Natural killer cell (primary cell): ENCODE measurements at regions not wholly inside any gene's neighbourhood (a gene's known extent, or its start where the extent isn't known, plus 50 kb on each side); places are given as distances from the start of the nearest gene placed in this dataset.

Source experiments
- ATAC-seq, 3 donors: fragments of 150-1000 bp in 2 of 3; fragments of 200-7000 bp in 1 of 3; cut with Tn5 transposase; 1 replicate in 1 of 3; 2 replicates in 2 of 3; pipeline ENCODE4 v1.10.0; 2021; ENCODE audit warnings: mild to moderate bottlenecking in 2 of 3, moderate library complexity in 2 of 3
- DNase-seq, 2 donors: peaks; one replicate each; pipeline versions ENCODE4 v3.0.0 to v3.0.0-alpha.2; 2013 to 2021; ENCODE audit warnings: mixed read lengths in 1 of 2
- H3K27ac ChIP-seq: one replicate; pipeline ENCODE4 v1.5.1; 2013; ENCODE audit warnings: mild to moderate bottlenecking, low read length
- H3K27me3 ChIP-seq: one replicate; pipeline ENCODE4 v1.6.1; 2013; ENCODE audit warnings: low read length; ENCODE audit not compliant: control insufficient read depth, insufficient read depth
- H3K36me3 ChIP-seq: one replicate; pipeline ENCODE4 v1.6.1; 2013; ENCODE audit warnings: low read length; ENCODE audit not compliant: control insufficient read depth, insufficient read depth
- H3K4me1 ChIP-seq: one replicate; pipeline ENCODE4 v1.6.1; 2013; ENCODE audit warnings: low read length; ENCODE audit not compliant: control insufficient read depth, insufficient read depth
- H3K4me3 ChIP-seq: one replicate; pipeline ENCODE4 v1.5.1; 2013; ENCODE audit warnings: low read length
- H3K9me3 ChIP-seq: one replicate; pipeline ENCODE4 v1.6.1; 2013; ENCODE audit warnings: low read length; ENCODE audit not compliant: control insufficient read depth, insufficient read depth
- H3K27ac Mint-ChIP-seq, 2 donors: one replicate each; pipeline ENCODE4 v1.8.0; 2022; ENCODE audit warnings: mild to moderate bottlenecking in 2 of 2, mixed read lengths in 2 of 2, moderate library complexity in 1 of 2
- H3K27me3 Mint-ChIP-seq, 2 donors: one replicate each; pipeline ENCODE4 v1.8.0; 2022; ENCODE audit warnings: low read depth in 2 of 2, mixed read lengths in 2 of 2
- H3K36me3 Mint-ChIP-seq: one replicate; pipeline ENCODE4 v1.8.0; 2022; ENCODE audit warnings: mixed read lengths
- H3K4me1 Mint-ChIP-seq, 2 donors: one replicate each; pipeline ENCODE4 v1.8.0; 2022; ENCODE audit warnings: mixed read lengths in 2 of 2
- H3K4me3 Mint-ChIP-seq: one replicate; pipeline ENCODE4 v1.8.0; 2022; ENCODE audit warnings: mild to moderate bottlenecking, moderate library complexity, mixed read lengths
- H3K9me3 Mint-ChIP-seq, 2 donors: one replicate each; pipeline ENCODE4 v1.8.0; 2022; ENCODE audit warnings: mixed read lengths in 2 of 2
- WGBS: methylation state at CpG from one replicate; pipeline ENCODE4 v1.1.7; 2013; ENCODE audit warnings: missing lambda C conversion rate; ENCODE audit not compliant: insufficient coverage; 5-methylcytosine and 5-hydroxymethylcytosine counted together
- intact Hi-C: fragments of 100-400 bp; cut with micrococcal nuclease; formaldehyde crosslinking; loops from one replicate; pipeline ENCODE4 v1.14.2; 2022
- TF ChIP-seq, protein P1 (sequence below): fragments of 200-600 bp; IDR thresholded peaks from one replicate; pipeline ENCODE4 v1.8.0; 2022; ENCODE audit warnings: antibody characterized with exemption

DNA sequence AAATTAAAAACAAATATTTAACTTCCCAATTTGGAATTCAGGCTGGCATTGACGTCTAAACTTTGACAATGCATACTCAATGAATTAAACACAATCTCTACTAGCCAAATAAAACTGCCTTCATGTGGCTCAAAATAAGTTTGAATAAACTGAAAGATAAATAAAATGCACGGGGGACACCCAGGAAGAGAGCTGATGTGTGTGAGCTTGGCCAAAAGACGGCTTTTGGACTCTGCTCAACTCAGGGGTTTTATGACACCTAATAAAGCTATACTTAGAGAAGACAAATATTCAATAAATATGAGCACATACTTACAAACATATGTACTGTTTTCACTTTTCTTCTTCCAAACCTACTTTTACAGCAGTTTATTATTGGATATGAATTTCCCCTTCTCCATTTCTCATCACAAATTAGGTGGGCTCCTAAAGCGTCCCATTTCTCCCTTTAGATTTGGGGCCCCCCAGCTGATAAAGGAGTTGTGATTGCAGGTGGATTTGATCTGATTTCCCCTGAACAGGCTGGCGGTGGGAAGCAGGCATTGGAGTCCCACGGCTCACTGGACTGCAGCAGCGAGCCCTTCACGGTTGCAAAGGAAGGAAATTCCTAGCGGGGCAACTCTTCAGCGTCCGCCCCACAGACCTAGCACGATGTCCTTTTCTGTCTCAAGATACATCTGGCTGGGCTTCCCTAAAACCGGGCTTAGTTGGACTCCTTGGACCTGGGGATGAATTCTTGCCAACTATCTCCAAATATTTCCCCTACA, 79.6 kb downstream of the INSIG1 start:
- no peaks in the 10 kb centered on the region for H3K36me3 Mint-ChIP-seq
- Histone ChIP-seq H3K36me3 (no peaks in the 10 kb centered on the region), H3K4me1 (peaks cover 38% of the 10 kb centered on the region), H3K4me3 (no peak overlapping the region), H3K27me3 (peaks cover 71% of the 10 kb centered on the region), H3K27ac (no peak overlapping the region), H3K9me3 (no peaks in the 10 kb centered on the region)
- H3K27ac Mint-ChIP-seq, result no peak overlapping the region
- TF ChIP-seq, protein P1, sequence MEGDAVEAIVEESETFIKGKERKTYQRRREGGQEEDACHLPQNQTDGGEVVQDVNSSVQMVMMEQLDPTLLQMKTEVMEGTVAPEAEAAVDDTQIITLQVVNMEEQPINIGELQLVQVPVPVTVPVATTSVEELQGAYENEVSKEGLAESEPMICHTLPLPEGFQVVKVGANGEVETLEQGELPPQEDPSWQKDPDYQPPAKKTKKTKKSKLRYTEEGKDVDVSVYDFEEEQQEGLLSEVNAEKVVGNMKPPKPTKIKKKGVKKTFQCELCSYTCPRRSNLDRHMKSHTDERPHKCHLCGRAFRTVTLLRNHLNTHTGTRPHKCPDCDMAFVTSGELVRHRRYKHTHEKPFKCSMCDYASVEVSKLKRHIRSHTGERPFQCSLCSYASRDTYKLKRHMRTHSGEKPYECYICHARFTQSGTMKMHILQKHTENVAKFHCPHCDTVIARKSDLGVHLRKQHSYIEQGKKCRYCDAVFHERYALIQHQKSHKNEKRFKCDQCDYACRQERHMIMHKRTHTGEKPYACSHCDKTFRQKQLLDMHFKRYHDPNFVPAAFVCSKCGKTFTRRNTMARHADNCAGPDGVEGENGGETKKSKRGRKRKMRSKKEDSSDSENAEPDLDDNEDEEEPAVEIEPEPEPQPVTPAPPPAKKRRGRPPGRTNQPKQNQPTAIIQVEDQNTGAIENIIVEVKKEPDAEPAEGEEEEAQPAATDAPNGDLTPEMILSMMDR, result no peak
- peaks cover 77 to 79% of the 10 kb centered on the region in 2 donors for H3K27me3 Mint-ChIP-seq
- ATAC-seq, result no peak
- H3K9me3 Mint-ChIP-seq, result no peaks in the 10 kb centered on the region
- DNase-seq, result no peak
- 5% methylated on average over 13 of the region's 13 CpGs for WGBS
- intact Hi-C loops, result loop anchor here (10.0 kb wide), 1 partner anchor 388 kb away; no protein-coding TSS in a partner anchor
- H3K4me1 Mint-ChIP-seq, result peaks cover 25 to 45% of the 10 kb centered on the region in 2 donors
- no peak overlapping the region for H3K4me3 Mint-ChIP-seq

DNA sequence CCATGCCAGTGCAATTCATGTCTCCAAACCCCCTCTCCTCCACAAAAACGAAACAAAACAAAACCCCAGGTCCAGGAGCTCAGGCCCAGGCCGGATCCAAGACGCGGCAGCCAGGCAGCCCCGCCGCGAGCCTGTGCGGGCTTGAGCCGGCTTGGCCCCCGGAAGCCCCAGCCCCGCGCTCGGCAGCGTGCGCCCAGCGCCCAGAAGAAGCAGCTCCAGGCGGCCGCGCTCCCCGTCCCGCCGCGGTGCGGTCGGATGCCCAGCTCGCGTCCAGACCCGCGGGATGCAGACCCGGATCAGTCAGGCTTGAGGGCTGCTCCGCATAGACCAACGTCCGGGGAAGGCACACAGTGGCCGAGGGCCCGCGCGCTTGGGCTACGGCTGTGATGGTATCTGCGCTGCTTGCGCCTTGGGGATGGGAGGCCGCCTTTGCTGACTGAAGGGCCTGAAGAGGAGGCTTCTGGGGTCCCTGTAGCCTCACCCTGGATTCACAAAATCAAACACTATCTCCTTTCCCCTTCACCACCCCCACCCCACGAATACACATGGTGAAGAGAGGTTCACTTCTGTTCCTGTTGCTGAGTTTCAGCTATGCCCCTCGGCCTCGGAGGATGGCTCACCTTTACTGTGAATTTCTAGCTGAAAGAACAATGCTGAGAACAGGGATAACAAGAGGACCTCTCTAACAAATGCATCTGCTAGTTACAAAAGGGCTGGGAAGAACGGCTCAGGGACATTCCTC, 79.9 kb upstream of the EN2 start:
- intact Hi-C loops, result loop anchor here (10.0 kb wide), 1 partner anchor 387 kb away; no protein-coding TSS in a partner anchor
- Mint-ChIP-seq H3K27ac (no peak overlapping the region), H3K4me1 (peaks cover 23 to 43% of the 10 kb centered on the region in 2 donors), H3K36me3 (no peaks in the 10 kb centered on the region), H3K9me3 (no peaks in the 10 kb centered on the region), H3K4me3 (no peak overlapping the region), H3K27me3 (peaks cover 74 to 76% of the 10 kb centered on the region in 2 donors)
- no peaks in the 10 kb centered on the region for H3K36me3 ChIP-seq
- H3K4me1 ChIP-seq, result peaks cover 31% of the 10 kb centered on the region
- ATAC-seq (peak in 1 of 3 donors; percentile 42), DNase-seq (no peak)
- peaks cover 67% of the 10 kb centered on the region for H3K27me3 ChIP-seq
- TF ChIP-seq, protein P1, result no peak
- H3K4me3 ChIP-seq, result no peak overlapping the region
- WGBS, result 2% methylated on average over 45 of the region's 45 CpGs
- no peak overlapping the region for H3K27ac ChIP-seq
- no peaks in the 10 kb centered on the region for H3K9me3 ChIP-seq

DNA sequence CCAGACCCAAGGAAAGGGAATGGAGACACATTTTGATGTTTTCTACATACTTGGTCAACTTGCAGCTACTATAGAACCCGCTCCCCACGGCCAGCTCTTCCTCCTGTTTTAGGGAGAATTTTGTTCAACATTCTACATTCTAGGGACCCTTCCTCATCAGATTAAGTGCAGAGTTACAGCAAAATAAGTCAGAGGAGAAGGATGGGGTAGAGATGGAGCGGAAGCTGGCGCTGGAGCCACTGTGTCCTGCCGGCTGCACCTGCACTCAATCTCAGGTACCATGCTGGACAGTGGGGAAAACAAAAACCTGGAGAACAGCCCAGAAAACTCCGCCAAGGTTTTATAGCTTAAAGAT, 79.4 kb upstream of the EN2 start:
- intact Hi-C loops, result loop anchor here (10.0 kb wide), 1 partner anchor 386 kb away; no protein-coding TSS in a partner anchor
- DNase-seq (no peak), ATAC-seq (no peak)
- H3K36me3 Mint-ChIP-seq, result no peaks in the 10 kb centered on the region
- no peak overlapping the region for H3K27ac Mint-ChIP-seq
- H3K4me3 ChIP-seq, result no peak overlapping the region
- TF ChIP-seq, protein P1, result no peak
- H3K9me3 Mint-ChIP-seq, result no peaks in the 10 kb centered on the region
- peaks cover 74 to 75% of the 10 kb centered on the region in 2 donors for H3K27me3 Mint-ChIP-seq
- no peaks in the 10 kb centered on the region for H3K36me3 ChIP-seq
- no peak overlapping the region for H3K27ac ChIP-seq
- WGBS, result 25% methylated on average over 4 of the region's 6 CpGs
- peaks cover 62% of the 10 kb centered on the region for H3K27me3 ChIP-seq
- peaks cover 17 to 38% of the 10 kb centered on the region in 2 donors for H3K4me1 Mint-ChIP-seq
- peaks cover 26% of the 10 kb centered on the region for H3K4me1 ChIP-seq
- no peak overlapping the region for H3K4me3 Mint-ChIP-seq
- H3K9me3 ChIP-seq, result no peaks in the 10 kb centered on the region
